ENCODE measurements at regions not wholly inside any gene's neighbourhood (a gene's known extent, or its start where the extent isn't known, plus 50 kb on each side); places are given as distances from the start of the nearest gene placed in this dataset.

GRCh38 chr1:209072481-209072880, 511.0 kb upstream of the CAMK1G start:
- Histone ChIP-seq H3K4me3 (ENCODE audit: insufficient read depth, low read length, poor library complexity, severe bottlenecking) (no peak overlapping the region), H4K20me1 (ENCODE audit: low read depth, low read length) (no peaks in the 10 kb centered on the region), H3K27me3 (ENCODE audit: low read length) (no peaks in the 10 kb centered on the region), H3K9ac (ENCODE audit: low read length) (no peak overlapping the region), H3F3A (ENCODE audit: insufficient read depth) (no peaks in the 10 kb centered on the region), H2AFZ (ENCODE audit: low read depth, low read length, severe bottlenecking) (no peak overlapping the region), H3K4me2 (ENCODE audit: low read depth, low read length, poor library complexity, severe bottlenecking) (no peak overlapping the region), H3K79me2 (ENCODE audit: insufficient read depth, low read length) (no peaks in the 10 kb centered on the region), H3K9me2 (replicated peaks; ENCODE audit: insufficient read depth, low read length) (no peaks in the 10 kb centered on the region), H3K27ac (ENCODE audit: low read depth, low read length) (no peak overlapping the region), H3K9me3 (ENCODE audit: insufficient read depth, low read length) (no peaks in the 10 kb centered on the region), H3K36me3 (ENCODE audit: low read length) (no peaks in the 10 kb centered on the region)
- no peak for TF ChIP-seq EZH2phosphoT487 (conservative IDR thresholded peaks at IDR 0.05; ENCODE audit: low read length)
- TF ChIP-seq, protein P1, sequence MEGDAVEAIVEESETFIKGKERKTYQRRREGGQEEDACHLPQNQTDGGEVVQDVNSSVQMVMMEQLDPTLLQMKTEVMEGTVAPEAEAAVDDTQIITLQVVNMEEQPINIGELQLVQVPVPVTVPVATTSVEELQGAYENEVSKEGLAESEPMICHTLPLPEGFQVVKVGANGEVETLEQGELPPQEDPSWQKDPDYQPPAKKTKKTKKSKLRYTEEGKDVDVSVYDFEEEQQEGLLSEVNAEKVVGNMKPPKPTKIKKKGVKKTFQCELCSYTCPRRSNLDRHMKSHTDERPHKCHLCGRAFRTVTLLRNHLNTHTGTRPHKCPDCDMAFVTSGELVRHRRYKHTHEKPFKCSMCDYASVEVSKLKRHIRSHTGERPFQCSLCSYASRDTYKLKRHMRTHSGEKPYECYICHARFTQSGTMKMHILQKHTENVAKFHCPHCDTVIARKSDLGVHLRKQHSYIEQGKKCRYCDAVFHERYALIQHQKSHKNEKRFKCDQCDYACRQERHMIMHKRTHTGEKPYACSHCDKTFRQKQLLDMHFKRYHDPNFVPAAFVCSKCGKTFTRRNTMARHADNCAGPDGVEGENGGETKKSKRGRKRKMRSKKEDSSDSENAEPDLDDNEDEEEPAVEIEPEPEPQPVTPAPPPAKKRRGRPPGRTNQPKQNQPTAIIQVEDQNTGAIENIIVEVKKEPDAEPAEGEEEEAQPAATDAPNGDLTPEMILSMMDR (IDR thresholded peaks at IDR 0.05; ENCODE audit: insufficient read depth, low read length, poor library complexity, severe bottlenecking) = no peak

DNA sequence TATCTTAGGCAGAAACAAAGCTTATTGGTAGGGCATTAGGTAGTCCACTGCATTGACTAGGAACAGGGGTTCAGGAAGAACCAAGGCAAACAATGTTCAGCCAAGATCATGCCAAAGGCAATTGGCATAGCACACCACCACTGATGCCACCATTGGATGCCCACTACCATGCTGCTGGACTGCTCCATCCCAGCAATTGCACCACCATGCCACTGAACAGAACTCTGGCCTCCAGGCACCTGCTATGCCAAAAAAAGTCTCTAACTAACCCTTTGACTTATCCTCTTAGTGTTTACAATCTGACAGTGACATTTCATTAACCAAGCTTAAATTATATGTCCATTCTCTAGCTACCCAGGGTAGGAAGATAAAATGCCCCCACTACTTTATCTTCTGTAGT, 509.6 kb upstream of the CAMK1G start:
- Histone ChIP-seq H3K27me3 (ENCODE audit: low read length) (no peaks in the 10 kb centered on the region), H3F3A (ENCODE audit: insufficient read depth) (no peaks in the 10 kb centered on the region)

GRCh38 chr1:209074575-209075250, 508.8 kb upstream of the CAMK1G start:
- Histone ChIP-seq H2AFZ (ENCODE audit: low read depth, low read length, severe bottlenecking) (no peak overlapping the region), H3F3A (ENCODE audit: insufficient read depth) (no peaks in the 10 kb centered on the region), H3K36me3 (ENCODE audit: low read length) (no peaks in the 10 kb centered on the region), H4K20me1 (ENCODE audit: low read depth, low read length) (no peaks in the 10 kb centered on the region), H3K79me2 (ENCODE audit: insufficient read depth, low read length) (no peaks in the 10 kb centered on the region), H3K27me3 (ENCODE audit: low read length) (no peaks in the 10 kb centered on the region), H3K9me2 (replicated peaks; ENCODE audit: insufficient read depth, low read length) (no peaks in the 10 kb centered on the region), H3K4me3 (ENCODE audit: insufficient read depth, low read length, poor library complexity, severe bottlenecking) (no peak overlapping the region), H3K9ac (ENCODE audit: low read length) (no peak overlapping the region), H3K4me2 (ENCODE audit: low read depth, low read length, poor library complexity, severe bottlenecking) (no peak overlapping the region), H3K27ac (ENCODE audit: low read depth, low read length) (no peak overlapping the region), H3K9me3 (ENCODE audit: insufficient read depth, low read length) (no peaks in the 10 kb centered on the region)
- no peak for TF ChIP-seq EZH2phosphoT487 (conservative IDR thresholded peaks at IDR 0.05; ENCODE audit: low read length)
- TF ChIP-seq, protein P1 (IDR thresholded peaks at IDR 0.05; ENCODE audit: insufficient read depth, low read length, poor library complexity, severe bottlenecking) = no peak

More for the DNA sequence above, 509.6 kb upstream of the CAMK1G start:
- no peaks in the 10 kb centered on the region for H4K20me1 ChIP-seq (ENCODE audit: low read depth, low read length)
- no peaks in the 10 kb centered on the region for H3K9me2 ChIP-seq (replicated peaks; ENCODE audit: insufficient read depth, low read length)
- no peak overlapping the region for H2AFZ ChIP-seq (ENCODE audit: low read depth, low read length, severe bottlenecking)
- no peaks in the 10 kb centered on the region for H3K9me3 ChIP-seq (ENCODE audit: insufficient read depth, low read length)
- no peaks in the 10 kb centered on the region for H3K79me2 ChIP-seq (ENCODE audit: insufficient read depth, low read length)
- no peak overlapping the region for H3K9ac ChIP-seq (ENCODE audit: low read length)
- H3K27ac ChIP-seq (ENCODE audit: low read depth, low read length) = no peak overlapping the region
- no peaks in the 10 kb centered on the region for H3K36me3 ChIP-seq (ENCODE audit: low read length)
- no peak for TF ChIP-seq EZH2phosphoT487 (conservative IDR thresholded peaks at IDR 0.05; ENCODE audit: low read length)
- TF ChIP-seq, protein P1 (IDR thresholded peaks at IDR 0.05; ENCODE audit: insufficient read depth, low read length, poor library complexity, severe bottlenecking) = no peak
- H3K4me3 ChIP-seq (ENCODE audit: insufficient read depth, low read length, poor library complexity, severe bottlenecking) = no peak overlapping the region
- H3K4me2 ChIP-seq (ENCODE audit: low read depth, low read length, poor library complexity, severe bottlenecking) = no peak overlapping the region

Data from SU-DHL-6 (cell line).